Adipose tissue (tissue), 3 donors: ENCODE measurements at regions not wholly inside any gene's neighbourhood (a gene's known extent, or its start where the extent isn't known, plus 50 kb on each side); places are given as distances from the start of the nearest gene placed in this dataset.

ENCODE experiments used
- H3K27ac ChIP-seq: one replicate; pipeline ENCODE4 v1.5.1; 2013; ENCODE audit warnings: low read depth, low read length
- WGBS, 3 donors: extraction: QIAGEN DNeasy Blood & Tissue Kit; methylation state at CpG; one replicate each; pipeline ENCODE4 v1.1.7; 2013; 5-methylcytosine and 5-hydroxymethylcytosine counted together
- donor health status: healthy with polysubstance abuse.
- donor health status: Bipolar disorder and iron deficiency.
- donor health status: healthy.

GRCh38 chr17:77476498-77476897 lies 335.7 kb downstream of the SEC14L1 start:
- no peak overlapping the region for H3K27ac ChIP-seq
- whole genome bisulfite sequencing, 3 donors: 83 to 91% (median 91%) methylated on average over 8 of the region's 8 CpGs

GRCh38 chr17:77476931-77477805 lies 336.4 kb downstream of the SEC14L1 start:
- H3K27ac ChIP-seq: no peak overlapping the region
- WGBS, 3 donors: 37 to 75% (median 45%) methylated on average over 22 of the region's 22 CpGs

GRCh38 chr17:77478281-77478680 lies 337.5 kb downstream of the SEC14L1 start:
- H3K27ac ChIP-seq: no peak overlapping the region
- WGBS, 3 donors: 90 to 97% (median 91%) methylated on average over 16 of the region's 16 CpGs

- H3K27ac ChIP-seq: no peak overlapping the region
These were observed 338.1 kb downstream of the SEC14L1 start for GRCh38 chr17:77478899-77479298.

GRCh38 chr17:77479372-77480198 lies 338.8 kb downstream of the SEC14L1 start:
- 70 to 84% (median 81%) methylated on average over 26 of the region's 26 CpGs for WGBS, 3 donors

More at GRCh38 chr17:77478899-77479298, 338.1 kb downstream of the SEC14L1 start:
- 73 to 94% (median 79%) methylated on average over 11 of the region's 11 CpGs for WGBS, 3 donors

GRCh38 chr17:77480199-77480508 lies 339.4 kb downstream of the SEC14L1 start:
- H3K27ac ChIP-seq: no peak overlapping the region
- WGBS, 3 donors: 75 to 85% (median 83%) methylated on average over 7 of the region's 7 CpGs

More at GRCh38 chr17:77479372-77480198, 338.8 kb downstream of the SEC14L1 start:
- no peak overlapping the region for H3K27ac ChIP-seq

GRCh38 chr17:77480509-77481215 lies 339.9 kb downstream of the SEC14L1 start:
- WGBS, 3 donors: 84 to 87% (median 85%) methylated on average over 19 to 25 of the region's 25 CpGs
- H3K27ac ChIP-seq: no peak overlapping the region

GRCh38 chr17:77481476-77482374 lies 341.0 kb downstream of the SEC14L1 start:
- no peak overlapping the region for H3K27ac ChIP-seq
- WGBS, 3 donors: 87 to 93% (median 90%) methylated on average over 34 to 35 of the region's 35 CpGs

- WGBS, 3 donors: 80 to 85% (median 82%) methylated on average over 25 of the region's 25 CpGs
- H3K27ac ChIP-seq: no peak overlapping the region
These were observed 341.8 kb downstream of the SEC14L1 start for GRCh38 chr17:77482375-77483127.

GRCh38 chr17:77483128-77483598 lies 342.4 kb downstream of the SEC14L1 start:
- 89 to 93% (median 93%) methylated on average over 12 of the region's 12 CpGs for WGBS, 3 donors
- H3K27ac ChIP-seq: no peak overlapping the region

- 92 to 96% (median 95%) methylated on average over 3 of the region's 3 CpGs for WGBS, 3 donors
- no peak overlapping the region for H3K27ac ChIP-seq
These were observed 343.3 kb downstream of the SEC14L1 start for GRCh38 chr17:77484111-77484510.

GRCh38 chr17:77485089-77485833 lies 344.5 kb downstream of the SEC14L1 start:
- WGBS, 3 donors: 95 to 98% (median 98%) methylated on average over 5 of the region's 5 CpGs
- H3K27ac ChIP-seq: no peak overlapping the region

GRCh38 chr17:77487211-77487629 lies 346.5 kb downstream of the SEC14L1 start:
- no peak overlapping the region for H3K27ac ChIP-seq
- WGBS, 3 donors: 87 to 92% (median 91%) methylated on average over 17 of the region's 17 CpGs

GRCh38 chr17:77487677-77488530 lies 347.1 kb downstream of the SEC14L1 start:
- H3K27ac ChIP-seq: no peak overlapping the region
- WGBS, 3 donors: 86 to 93% (median 89%) methylated on average over 28 of the region's 28 CpGs

GRCh38 chr17:77488531-77489238 lies 347.9 kb downstream of the SEC14L1 start:
- 89 to 93% (median 92%) methylated on average over 25 of the region's 25 CpGs for WGBS, 3 donors
- no peak overlapping the region for H3K27ac ChIP-seq
